ENCODE measurements at regions not wholly inside any gene's neighbourhood (a gene's known extent, or its start where the extent isn't known, plus 50 kb on each side); places are given as distances from the start of the nearest gene placed in this dataset.

DNA sequence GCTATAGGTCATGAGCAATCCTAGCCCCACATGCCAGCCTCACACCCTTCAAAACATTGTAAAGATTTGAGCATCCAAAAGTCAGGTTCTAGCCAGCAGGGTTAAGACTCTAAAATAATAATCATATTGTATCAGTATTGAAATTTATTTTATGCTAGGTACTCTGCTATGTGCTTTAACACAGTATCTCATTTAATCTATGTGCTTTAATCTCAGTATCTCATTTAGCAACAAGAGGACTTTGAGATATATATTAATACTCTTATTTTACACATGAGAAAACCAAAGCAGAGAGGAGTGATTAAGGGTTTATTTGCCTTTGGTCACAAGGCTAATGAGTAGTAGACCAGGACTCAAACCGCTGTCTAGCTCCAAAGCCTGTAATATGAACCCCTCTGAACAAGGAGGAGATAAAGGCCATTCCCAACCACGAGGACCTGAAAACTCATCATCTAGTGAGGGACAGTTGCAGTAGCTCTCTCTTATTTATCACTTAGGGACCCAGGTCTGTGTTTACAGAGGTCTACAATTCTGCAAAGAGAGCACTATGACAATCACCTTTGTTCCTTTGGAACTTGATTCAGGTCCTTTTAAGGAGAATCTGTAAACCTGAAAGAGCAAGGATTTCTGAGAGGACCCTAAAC, 116.5 kb upstream of the SERTAD2 start:
- DNase-seq, result no peak

DNA sequence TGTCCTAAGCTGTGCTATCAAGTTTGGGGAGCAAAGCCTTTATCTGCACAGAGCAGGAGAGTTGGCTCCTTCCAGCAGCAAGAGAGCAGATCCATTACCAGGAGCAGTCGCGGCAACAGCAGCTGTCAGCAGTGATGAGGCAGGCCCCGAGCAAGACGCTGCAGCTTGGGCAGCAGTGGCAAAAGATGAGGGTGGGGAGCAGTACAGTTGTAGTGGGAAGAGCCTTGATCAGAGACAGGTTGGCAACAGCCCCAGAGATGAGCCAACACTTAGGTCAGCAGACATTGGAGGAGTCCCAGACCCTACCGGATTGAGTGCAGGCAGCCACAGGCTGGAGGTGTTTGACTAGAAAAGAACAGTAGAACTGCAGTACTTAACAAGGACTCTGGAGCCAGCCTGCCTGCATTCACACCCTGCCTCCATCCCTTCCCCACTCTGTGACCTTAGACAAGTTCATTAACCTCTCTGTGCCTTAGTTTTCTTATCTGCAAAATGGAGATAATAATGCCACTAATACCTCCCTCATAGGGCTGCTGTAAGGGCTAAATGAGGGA, 117.1 kb upstream of the SERTAD2 start:
- no peak for DNase-seq

DNA sequence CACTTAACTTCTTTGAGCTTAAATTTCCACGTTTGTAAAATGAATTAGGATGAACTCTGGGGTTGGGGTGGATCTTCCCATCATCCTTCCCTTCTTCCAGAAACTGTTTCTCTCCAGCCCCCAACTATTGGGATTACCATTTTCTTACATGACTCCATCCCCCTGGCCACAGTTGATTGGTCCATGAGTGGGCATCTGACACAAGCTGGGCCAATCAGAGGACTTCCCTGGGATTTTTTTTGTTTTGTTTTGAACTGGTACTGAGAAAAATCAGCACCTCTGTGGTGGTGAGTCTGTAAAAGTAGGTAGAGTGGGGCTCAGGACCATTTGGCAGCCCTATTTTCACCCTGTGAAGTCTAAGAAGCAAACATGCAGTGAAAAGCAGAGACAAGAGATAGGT, 118.0 kb upstream of the SERTAD2 start:
- DNase-seq, result no peak

DNA sequence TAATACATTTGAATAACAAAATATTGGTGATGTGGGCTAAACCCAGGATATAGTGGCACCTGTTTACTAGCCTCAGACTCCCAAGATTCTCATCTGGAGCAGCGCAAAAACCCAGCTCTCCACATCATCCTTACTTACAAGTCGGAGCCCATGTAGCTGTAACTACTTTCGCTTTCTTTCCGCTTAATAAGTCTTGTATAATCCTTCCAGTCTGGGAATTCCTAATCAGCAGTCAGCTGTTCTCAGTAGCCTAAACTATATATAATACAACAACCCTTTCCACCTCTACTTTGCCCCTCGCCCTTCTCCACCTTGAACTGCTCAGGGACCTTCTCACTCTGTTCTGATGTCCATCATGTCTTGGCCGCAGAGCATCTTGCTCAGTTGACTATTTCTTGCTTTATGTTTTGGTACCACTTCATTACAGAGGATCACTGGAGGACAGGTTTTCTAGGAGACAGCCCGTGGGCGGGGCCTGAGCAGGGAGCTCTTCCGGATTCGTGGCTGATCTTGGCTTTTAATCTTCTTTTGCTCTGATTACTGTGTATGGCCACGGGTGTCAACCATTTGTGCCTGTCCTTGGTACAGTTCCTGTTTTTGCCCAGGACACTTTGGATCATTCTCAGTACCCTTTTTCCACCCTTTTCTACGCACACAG, 119.9 kb upstream of the SERTAD2 start:
- DNase-seq, result no peak

DNA sequence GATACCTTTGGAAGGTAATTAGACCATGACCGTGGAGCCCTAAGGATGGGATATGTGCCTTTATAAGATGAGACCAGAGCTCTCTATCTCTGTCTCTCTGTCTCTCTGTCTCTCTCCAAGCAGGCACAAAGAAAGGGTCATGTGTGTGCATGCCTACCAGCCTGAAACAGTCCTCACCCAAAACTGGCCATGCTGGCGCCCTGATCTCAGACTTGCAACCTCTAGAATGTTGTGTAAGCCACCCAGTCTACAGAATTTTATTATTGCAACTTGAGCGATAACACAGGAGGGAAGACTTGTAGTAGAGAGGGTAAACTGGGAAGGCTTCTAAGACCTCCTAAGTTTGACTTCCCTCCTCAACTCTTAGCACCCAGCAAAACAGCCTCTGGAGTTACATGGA, 124.1 kb upstream of the SERTAD2 start:
- DNase-seq, result no peak

DNA sequence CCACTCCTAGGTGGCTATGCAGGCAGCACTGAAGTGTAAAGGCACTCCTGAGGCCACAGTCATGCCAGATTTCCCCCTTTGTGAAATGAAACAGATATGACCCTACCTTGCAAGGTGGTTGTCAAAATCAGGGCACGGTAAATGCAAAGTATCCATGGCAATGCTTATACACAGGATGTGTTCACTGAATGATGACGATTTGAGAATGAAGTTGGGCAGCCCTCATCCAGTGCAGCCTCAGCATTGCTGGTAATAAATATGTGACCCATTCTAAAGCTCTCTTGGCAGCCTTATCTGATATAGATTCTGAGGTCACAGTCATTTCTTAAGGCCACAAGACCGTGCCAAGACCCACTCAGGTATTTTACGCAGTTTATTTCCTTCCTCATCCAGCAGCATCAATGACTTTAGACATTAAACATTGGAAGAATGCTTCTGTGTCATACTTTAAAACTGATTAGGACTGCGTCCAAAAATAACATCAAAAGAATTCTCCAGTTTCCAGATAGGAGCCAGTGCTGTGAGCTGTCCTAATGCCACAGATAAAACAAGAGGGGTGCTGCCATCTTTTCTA, 125.5 kb upstream of the SERTAD2 start:
- no peak for DNase-seq

DNA sequence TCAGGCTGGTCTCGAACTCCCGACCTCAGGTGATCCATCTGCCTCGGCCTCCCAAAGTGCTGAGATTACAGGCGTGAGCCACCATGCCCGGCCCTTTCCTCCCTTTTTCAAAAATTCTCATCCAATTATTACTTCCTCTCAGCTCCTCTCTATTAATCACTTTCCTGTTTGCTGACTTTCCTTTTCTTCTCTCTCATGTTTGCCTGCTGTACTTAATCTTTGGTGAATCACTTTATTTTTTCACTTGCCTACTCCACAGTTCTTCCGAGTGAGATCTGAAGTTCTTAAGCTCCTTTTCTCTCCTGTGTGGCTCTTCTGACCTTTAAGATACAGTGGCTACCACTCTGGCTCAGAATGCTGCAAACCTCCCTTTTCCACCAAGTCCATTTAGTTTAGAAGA, 126.3 kb upstream of the SERTAD2 start:
- DNase-seq, result no peak

DNA sequence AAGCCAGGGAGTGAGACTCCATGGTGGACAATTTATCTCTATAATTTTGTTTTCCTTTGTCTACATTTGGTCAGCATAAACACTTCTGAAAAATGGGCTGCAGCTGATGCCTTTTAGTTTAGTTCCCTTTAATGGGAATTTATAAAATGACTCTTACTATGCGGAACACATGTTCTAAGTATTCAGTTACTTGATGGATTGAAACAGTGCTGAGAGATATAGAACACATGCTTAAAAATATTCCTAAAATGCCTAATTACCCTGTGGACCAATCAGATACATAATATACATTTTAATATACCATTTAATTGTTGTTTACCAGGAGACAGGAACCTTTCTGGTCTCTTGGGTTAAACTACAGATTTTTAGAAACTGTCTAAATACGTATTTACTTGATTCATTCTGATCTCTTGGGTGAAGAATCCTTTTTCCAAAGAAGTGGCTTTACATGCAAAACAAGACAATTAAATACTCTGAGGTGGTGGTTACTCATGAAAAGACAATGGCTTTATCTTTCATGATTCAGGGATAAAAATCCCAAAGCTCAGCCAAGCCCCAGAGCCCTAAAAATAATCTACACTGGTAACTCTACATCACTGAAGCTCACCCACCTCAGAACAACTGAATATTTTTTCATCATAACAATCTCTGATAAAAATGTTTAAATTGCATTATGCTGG, 128.1 kb upstream of the SERTAD2 start:
- no peak for DNase-seq

DNA sequence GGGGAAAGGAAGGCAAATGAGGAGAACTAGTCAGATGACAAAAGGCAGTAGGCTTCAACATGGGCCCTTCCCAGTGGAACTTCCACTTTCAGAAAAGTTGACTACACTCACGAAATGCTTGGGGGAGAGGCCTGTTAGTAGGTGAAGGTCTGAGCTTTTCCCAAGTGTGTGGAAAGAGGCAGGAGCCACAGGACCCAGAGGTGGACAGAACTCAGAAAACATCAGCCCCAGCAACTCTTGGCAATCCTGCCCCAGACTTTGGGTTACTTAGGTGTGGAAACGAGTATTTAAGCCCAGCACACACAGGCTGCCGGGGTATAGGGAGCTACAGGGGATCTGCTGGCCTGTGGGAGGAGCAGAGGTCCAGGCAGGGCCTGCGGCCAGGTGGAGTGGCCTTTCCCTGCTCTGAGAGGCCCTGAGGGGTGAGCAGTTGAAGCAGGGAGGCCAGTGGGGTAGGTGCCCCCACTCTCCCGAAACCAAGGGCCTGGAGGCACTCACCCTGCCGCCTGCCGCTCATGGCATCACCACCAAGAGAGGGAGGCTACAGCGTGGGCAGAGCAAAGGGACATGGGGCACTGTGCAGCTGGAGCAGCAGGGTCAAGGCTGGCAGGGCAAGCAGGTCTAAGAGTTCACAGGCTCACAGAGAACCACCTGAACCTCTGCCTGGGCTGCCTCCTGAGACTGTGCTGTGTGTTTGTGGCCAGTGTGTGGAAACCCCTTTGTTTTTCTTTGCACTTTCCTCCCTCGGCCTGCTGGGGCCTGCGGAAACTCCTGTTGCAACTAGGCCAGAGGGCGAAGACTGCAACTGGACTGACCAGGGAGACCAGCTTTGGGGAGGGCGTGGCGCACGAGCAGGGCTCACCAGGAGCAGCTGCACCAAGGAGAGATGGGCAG, 130.7 kb upstream of the SERTAD2 start:
- DNase-seq, result no peak

DNA sequence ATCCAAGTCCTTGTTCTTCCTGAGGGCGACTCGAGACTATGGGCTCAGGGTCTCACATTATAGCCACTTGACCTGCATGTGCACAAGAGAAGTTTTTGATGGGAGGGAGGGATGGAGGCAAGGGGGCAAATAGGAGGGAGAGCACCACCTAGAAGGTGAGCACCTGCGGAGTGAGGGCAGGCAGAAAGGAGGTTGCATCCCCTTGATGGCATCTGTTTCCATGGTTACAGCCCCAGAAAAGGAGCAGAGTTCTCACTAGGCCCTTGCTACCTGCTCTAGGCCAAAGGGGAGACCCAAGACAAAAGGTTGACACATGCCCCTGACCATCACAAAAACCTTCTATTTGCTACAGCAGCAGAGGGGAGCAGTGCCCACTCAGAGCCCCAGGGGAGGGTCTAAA, 131.5 kb upstream of the SERTAD2 start:
- DNase-seq, result no peak

DNA sequence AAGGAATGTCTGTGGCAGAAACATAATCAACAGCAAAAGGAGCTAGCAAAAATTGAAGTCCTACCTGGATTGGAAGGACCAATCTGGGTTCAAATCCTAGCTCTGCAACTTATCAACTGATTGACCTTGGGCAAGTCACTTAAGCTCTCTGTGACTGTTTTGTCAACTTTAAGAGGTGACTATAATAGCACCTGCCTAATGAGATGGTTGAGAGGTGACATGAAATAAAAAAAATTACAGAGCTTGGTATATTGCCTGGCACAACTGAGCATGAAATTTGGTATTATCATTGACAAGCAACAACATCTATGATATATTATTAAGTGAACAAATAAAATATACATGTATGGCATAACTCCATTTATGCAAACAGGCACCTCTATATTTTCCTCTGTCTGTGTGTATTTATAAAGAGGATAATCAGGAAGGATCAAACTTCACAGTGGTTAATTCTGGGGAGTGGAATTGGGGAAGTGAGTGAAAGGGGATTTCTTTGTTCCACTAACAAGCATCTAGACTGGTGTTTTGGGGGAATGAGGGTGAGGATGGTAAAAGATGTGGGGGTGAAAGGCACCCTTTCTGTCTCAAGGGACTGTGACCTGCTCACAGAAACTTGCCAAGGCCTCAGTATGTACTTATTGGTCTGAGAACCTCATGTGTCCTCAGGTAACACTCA, 132.8 kb upstream of the SERTAD2 start:
- no peak for DNase-seq

DNA sequence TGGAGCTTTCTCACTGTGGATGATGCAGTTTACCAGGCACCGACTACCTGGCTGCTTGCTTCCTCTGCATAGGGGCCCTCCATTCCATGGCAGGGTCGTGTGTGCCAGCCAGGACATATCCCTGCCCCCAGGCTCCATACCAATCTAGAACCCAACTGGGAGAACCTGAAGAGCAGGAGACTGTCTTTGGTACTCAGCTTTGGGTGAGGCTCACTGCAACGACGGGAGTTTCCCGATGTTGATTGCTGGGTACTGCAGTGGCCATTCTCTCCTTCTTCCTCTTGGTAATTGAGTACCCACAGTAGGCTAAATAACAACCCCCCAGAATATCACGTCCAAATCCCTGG, 133.3 kb upstream of the SERTAD2 start:
- DNase-seq, result no peak

DNA sequence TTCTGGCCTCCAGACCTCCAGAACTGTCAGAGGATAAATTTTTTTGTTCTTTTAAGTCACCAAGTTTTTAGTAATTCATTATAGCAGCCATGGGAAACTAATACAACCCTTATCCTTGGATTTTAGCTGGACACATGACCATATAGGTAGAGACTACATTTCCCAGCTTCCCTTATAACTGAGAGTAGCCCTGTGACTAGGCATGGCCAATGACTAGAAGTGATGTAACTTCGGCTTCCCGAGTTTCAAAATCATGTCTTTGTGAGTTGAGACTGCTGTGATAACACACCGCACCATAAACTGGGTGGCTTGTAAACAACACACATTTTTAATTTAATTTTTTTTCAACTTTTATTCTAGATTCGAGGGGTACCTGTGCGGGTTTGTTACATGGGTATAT, 134.0 kb upstream of the SERTAD2 start:
- DNase-seq, result no peak

DNA sequence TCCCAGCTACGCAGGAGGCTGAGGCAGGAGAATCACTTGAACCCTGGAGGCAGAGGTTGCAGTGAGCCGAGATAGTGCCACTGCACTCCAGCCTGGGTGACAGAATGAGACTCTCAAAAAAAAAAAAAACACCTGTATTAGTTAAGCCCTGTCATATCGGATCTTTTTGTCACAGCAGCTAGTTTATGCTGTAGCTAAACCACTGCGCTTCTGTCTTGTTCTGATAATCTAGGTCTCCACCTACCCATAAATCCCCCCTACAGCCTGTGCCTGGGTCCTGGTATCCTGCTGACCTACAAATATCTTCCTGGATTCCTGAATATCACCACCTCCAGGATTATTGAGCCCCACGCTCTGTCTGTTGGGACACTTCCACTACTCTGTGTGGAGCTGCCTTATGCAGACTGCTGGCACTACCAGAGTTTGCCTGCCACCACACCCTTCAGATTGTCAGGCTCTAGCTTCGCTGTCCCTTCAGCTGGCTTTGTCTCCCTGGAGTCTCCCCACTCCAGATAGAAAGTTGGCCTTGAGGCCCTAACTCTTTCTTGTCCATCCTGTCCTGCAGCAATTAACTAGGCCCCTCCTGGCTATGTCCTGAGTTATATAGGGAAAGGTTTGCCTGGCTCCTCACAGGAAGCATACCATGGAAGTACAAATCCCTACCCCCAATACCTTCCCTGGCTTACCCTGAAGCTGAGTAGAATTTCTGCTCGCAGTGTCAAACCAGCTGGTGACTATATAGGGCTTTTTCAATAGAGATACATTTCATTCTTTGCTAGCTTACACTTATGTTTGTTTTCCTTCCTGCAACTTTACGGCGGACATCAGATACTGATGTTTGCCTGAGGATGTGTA, 136.0 kb upstream of the SERTAD2 start:
- no peak for DNase-seq

DNA sequence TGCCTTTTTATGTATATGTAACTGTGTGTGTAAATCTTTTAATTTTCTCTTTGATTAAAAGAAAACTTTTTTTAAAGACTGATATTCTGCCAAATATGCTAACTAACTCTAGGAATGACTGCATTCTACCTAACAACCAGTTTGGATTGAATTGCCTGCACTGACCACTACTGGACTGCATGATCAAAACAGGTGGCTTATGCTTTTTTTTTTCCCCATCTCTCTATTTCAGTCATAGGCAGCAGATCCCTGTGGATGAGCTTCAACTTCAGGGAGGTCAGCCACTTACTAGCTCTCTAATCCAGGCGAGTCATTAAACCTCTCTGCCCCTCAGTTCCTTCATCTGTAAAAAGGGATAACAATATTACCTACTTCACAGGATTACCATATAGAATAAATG, 138.6 kb upstream of the SERTAD2 start:
- DNase-seq, result no peak

DNA sequence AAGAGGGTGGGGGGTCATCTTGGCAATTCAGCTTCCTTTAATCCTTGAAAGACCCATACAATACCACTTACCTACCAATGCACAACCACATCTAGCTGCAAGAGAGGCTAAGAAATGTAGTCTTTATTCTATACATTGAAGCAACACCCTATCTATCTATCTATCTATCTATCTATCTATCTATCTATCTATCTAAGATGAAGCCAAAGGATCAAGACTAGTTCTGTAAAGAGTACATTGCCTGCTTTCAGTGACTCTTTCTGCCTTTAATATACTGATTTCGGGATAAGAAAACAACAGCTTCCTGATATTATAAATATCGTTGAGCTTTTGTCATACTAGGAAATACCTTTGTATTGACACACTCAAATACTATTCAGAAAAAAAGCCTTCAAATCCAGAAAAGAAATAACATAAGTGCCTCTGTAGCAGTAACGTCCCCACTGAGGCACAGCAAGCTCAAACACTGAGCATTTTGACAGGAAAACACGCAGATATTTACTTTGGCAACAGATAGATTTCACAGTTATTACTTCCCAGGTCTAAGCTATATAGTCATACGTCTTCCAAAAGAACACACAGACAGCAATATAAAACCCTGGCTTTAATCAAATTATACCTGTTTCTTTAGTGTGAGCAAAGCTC, 139.4 kb upstream of the SERTAD2 start:
- DNase-seq, result no peak

DNA sequence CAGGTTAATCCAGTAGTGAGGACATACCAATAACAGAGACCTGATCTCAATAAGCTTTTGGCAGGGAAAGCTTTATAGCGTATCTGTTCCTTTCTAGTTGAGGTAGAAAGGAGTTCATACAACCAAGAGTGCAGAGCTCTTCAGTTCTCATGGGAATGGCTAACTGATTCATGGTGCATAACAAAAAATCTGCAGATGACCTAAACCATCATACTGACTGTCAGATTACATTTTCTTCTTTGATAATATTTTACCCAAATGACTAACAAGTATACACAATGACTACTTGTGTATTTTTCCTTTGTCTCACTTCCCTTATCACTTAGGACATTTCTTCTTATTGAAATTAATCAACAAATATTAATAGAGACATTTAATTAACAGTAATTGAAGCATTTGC, 140.0 kb upstream of the SERTAD2 start:
- DNase-seq, result no peak

DNA sequence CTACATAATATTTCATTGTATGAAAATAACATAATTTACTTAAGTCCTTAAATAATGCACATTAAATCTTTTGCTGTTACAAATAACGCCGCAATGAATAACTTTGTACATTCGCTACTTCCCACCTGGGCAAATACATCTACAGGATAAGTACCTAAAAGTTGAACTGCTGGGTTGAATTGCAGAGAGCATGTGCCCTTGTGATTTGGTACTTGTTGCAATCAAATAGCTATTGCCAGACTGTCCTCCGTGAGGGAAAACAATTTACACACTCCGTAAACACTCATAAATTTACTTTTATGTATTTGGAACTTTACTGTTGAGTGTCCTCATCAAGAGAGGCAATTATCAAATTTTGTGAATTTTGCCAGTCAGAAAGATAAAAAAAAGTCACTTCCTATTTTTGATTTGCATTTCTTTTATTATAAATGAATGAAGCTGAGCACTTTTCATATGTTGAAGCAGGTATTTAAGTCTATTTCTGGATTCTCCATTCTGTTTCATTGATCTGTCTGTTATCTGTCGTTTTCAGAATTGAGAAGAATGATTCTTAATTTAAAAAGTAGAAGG, 140.8 kb upstream of the SERTAD2 start:
- DNase-seq, result no peak

DNA sequence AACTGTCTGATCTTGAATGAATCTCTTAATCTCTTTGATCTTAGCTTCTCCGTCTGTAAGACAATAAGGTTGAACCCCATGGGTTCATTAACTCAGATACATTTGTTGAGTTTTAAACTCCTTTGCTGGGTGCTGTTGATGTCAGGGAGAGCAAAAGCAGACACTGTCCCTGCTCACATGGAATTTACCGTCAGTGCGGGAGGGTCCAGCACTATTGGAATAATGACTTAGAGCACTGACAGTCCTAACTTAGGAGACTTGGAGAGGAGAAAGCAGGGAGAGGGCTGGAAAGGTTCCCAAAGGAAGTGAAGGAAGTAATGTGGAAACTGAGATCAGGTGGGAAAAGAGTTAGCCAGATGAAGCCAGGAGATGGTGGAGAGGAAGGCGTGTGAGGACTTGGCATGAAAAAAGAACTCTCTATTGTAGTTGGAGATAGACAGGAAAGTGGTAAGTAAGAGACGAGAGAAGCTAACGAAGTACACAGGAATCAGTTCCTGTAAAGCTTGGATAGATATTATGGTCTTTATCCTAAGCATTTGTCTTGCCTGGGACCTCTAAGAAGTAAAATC, 141.4 kb upstream of the SERTAD2 start:
- DNase-seq, result no peak

DNA sequence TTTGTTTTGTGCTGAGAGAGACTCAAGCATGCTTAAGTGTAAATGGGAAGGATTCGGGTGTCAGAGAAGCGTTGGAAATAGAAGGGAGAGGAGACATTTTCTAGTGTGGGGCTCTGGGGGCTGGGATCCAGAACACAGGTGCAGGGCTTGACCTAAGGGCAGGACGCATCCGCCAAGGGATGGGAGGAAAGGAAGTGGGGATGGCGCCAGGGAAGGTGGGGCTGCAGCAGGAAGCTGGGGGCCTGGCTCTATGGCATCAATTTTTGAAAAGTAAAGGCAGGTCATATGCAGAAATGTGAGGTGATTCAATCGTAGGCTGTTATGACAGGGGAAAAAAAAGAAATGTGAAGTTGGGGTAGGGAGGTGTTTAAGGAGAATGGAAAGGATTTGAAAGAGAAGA, 143.2 kb upstream of the SERTAD2 start:
- no peak for DNase-seq
